ENCODE measurements at regions not wholly inside any gene's neighbourhood (a gene's known extent, or its start where the extent isn't known, plus 50 kb on each side); places are given as distances from the start of the nearest gene placed in this dataset.
"Not testable (repeated sequence)": the region's sequence is repeated elsewhere in the genome, so short reads cannot be mapped to it uniquely, and the experiment has no call there.

DNA sequence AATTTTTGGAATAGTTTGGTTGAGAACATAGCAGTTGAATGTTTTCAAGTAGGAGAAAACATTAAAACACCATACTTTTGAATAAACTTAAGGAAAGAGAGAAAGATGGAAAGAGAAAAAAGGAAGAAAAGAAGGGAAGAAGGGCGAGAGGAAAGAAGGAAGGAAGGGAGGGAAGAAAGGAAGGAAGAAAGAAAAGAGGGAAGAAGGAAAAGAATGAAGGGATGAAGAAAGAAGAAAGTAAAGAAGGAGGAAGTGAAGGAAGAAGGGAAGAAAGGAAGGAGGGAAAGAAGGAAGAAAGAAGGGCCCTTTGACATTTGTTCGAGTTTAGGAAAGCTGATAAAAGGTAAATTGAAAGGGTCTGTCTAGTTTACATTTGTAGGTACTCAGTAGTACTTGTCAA, 482.7 kb downstream of the SIPA1L2 start:
- no peak for DNase-seq

DNA sequence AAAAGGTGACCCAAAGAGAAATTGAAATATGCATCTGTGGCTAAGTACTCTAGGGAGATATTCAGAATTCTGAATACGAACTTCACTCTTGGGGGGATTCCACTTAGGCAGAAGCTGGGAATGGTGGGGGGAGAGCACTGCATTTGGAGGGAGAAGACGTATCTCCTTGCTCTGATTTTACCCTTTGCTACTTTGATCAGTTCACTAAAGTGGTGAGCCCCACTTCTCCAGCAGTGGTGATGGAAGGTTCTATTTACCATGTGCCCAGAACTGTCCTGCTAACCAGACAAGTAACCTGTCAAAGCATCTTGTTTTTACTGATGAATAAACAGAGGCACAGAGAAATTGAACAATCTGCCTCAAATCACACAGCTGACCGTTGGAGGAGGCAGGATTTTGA, 483.4 kb downstream of the SIPA1L2 start:
- DNase-seq, result no peak

DNA sequence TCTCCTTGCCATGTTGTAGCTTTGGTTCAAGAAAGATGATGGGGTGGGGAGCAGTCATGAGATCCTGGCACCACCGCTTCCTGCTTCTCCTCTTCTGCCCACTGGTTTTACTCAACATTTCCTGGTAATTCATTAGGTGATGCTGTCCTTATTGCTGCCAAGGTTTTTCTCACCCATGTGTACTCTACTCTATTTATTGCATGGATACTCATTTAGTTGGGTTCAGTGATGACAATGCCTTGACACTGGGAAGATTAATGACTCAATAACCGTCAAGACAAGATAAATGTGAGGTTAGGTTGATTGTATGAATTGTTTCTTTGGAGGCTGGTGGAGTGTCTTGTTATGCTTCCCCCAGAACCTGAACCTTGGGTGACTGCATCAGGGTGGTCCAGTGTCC, 484.2 kb downstream of the SIPA1L2 start:
- DNase-seq, result no peak

- no peak for DNase-seq
Observed at GRCh38 chr1:232144696-232145230, 485.2 kb downstream of the SIPA1L2 start.

GRCh38 chr1:232143315-232143886, 486.5 kb downstream of the SIPA1L2 start:
- no peak for DNase-seq

DNA sequence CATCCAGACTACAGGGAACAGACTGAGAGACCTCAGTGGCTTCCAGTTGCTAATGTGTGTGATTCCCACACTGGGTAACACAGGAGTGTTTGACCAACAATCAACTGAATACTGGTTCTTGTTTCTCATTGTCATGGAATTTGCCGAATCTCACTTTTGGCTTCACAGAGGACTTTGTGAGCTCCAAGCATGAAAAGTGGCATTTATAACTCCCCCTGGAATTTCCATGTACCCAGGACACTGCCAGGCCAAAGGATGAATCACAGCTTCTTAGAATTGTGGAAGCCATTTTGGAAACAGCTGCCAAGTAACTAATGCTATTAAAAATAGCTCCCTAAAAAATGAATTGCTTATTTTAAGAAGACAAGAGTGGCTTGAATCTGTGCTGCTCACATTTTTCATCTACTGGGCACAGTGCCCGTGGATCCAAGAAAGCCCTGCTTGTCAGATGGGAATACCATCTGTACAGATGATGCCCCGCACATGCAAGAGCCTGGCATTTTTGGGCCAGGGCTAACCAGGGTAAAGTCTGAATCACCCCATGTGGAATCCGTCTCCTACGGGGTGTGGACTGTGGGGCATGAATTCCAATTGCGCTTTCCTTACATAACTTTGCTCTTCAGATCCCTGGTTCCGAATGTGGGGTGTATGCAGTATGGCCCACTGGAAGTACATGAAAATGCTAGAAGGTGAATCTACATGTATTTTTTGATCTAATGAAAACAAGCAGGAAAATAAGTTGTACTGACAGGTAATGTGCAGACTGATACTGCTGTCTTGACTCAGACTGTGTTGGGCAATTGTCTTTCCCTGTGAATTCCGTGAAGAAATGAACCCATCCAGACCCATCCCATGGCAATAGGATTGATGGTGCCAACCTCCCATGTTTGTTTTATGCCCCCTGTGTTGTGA, 487.3 kb downstream of the SIPA1L2 start:
- DNase-seq, result peak; percentile 96

DNA sequence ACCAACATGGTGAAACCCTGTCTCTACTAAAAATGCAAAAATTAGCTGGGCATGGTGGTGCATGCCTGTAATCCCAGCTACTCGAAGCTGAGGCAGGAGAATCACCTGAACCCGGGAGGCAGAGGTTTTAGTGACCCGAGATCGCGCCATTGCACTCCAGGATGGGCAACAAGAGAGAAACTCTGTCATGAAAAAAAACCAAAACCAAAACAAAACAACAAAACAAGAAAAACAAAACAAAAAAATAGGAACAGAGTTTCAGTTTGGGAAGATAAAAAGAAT, 488.8 kb downstream of the SIPA1L2 start:
- DNase-seq, result not testable (repeated sequence)

DNA sequence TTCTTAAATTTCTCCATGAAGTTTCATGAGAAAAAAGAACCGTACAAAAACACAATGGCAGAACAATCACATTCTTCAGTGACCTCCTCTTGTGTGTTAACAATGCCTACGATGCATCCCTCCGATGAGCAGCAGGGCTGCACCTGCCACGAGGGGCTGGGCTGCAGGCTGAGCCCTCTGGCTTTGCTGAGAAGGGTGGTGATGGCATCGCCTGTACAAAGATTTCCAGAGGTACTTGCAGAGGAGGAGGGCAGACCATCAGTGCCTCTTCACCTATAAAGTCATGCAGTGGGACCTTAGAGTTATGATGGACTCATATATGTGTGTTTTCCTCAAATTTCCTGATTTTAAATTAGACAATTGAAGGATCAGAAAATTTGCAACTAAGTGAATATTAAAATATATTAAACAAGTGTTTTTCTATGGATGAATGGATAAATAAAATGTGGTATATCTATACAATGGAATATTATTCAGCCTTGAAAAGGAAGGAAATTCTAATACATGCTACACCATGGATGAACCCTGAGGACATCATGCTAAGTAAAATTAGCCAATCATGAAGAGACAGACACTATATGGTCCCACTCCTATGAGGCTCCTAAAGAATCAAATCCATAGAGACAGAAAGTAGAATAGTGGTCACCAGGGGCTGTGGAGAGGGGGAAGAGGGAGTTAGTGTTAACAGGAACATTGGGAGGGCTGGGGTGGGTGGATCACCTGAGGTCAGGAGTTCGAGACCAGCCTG, 489.3 kb downstream of the SIPA1L2 start:
- DNase-seq, result no peak

DNA sequence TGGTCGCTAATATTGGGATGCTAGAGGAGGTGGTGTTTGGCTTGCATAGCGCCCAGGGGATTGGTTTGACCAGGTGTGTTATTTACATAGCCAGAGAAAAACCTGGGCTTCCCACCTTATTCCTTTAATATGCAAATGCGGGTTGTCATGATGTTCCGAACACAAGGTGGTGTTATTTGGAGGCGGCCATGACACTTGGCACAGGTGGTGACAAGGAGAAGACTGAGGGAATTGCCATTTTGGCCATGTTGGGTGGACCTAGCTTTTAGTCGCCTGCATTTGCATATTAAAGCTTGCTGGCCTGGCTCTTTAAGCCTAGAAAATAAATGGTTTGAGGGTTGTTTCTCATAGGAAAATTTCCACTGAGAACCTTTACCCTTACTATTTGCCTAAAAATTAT, 490.5 kb downstream of the SIPA1L2 start:
- no peak for DNase-seq

GRCh38 chr1:232138044-232138443, 491.9 kb downstream of the SIPA1L2 start:
- DNase-seq, result no peak

GRCh38 chr1:232137066-232137465, 492.9 kb downstream of the SIPA1L2 start:
- no peak for DNase-seq

DNA sequence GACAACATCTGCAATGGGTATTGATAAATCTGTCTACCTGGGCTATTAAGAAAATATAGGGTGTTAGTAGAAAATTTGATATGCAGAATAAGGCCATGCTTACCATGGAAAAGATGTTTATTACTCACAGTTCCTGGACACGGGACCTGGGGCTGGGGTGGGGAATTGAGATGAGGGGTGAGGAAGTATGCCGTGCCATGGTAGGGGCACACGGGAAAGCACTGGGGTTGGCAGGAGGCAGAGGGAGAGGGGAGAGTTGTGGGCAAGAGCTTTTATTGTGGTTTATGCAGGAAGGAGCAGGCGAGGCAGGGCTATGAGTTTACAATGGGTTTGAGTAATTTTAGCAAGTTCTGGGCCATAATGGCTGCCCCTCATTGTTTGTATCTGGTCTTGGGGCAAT, 493.8 kb downstream of the SIPA1L2 start:
- DNase-seq, result no peak

GRCh38 chr1:232134365-232134764, 495.6 kb downstream of the SIPA1L2 start:
- DNase-seq, result no peak

GRCh38 chr1:232132572-232132971, 497.4 kb downstream of the SIPA1L2 start:
- DNase-seq, result no peak

DNA sequence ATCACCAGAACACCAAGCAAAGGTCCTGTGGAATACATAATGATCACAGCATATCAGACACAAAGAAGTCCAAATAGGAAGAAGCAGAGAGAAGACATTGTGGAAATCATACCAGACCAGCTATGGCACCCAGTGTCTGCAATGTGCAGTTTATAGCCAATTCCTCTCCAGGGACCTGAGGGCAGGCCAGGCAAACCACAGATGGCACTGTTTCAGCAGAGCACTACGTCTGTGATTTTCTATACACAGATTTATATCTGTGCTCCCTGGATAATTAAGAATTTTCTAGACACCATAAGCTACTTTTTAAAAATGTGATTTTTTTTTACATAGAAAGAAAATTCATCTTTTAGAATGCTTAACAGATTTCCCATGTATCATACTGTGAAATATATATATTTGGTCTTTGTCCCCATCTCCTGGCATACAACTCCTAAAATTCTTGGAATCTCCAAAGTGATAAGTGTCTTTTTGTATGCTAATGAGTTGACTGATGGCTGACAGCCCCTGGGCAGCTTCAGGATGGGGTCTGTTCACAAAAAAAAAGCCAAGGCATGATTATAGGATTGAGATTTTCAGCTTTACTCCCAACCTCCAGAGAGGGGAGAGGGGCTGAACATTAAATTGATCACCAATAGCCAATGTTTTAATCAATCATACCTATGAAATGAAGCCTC, 498.1 kb downstream of the SIPA1L2 start:
- no peak for DNase-seq

DNA sequence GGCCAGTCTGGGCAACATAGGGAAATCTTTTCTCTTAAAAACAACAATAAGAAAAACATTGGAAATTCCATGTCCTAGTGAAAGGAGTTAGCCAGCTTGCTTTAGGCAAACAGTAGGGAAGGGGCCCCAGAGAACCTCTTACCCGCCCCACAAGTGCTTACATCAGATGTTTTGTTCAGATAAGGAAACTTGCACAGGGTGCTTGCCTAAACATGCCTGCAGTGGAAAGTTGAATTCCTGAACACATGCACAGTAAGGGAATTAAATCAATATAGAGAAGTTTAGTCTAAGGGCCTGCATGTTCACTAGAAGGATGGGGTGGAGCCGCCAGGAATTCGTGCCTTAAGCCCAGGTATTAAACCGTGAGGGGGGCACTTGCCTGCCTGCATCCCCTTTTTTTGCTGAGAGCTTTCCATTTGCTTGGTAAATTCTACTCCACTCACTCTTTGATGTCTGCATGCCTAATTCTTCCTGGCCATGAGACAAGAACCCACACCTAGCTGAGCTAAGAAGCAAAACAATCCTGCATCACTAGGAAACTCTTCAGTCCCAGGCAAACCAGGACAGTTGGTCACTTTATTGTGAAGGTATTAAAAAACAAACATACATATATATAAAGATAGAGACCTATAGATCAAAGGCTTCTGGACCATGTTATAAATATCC, 499.0 kb downstream of the SIPA1L2 start:
- DNase-seq, result no peak

DNA sequence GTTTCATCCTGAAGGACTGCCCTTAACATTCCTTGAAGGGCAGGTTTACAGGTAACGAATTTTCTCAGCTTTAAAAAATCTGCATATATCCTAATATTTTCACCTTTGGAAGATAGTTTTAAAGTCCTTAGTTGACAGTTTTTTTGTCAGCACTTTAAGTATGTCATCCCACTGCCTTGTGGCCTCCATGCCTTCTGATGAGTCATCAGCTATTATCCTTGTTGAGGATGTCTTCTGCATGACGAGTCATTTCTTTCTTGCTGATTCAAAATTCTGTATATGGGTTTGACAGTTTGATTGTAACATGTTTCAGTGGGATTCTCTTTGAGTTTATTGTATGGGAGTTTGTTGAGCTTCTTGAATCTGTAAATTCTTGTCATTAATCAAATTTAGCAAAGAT, 500.6 kb downstream of the DISC1 start:
- DNase-seq, result peak; percentile 91

DNA sequence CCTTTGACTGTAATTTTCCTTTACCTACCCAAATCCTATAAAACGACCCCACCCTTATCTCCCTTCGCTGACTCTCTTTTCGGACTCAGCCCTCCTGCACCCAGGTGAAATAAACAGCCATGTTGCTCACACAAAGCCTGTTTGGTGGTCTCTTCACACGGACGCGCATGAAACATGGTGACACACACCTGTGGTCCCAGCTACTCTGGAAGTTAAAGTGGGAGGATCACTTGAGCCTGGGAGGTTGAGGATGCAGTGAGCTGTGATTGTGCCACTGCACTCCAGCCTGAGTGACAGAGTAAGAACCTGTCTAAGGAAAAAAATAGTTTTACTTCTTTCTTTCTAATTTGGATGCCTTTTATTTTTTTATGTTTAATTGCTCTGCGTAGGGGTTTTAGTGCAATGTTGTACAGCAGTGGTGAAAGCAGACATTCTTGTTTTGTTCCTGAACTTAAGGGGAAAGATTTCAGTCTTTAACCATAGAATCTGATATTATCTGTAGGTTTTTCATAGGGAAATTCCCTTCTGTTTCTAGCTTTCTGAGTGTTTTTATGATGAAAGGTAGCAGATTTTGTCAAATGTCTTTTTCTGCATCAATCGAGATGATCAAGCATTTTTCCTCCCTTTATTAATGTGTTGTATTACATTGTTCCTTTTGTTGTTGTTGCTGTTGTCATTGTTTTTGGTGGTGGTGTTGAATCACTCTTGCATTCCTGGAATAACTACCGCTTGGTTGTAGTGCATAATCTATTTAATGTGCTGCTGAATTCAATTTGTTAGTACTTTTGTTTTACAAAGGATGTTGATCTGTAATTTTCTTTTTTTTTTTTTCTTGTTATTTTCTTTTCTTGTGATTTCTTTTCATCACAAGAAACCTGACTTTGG, 497.4 kb downstream of the DISC1 start:
- peak; percentile 53 for DNase-seq

- DNase-seq, result not testable (repeated sequence)
Observed at GRCh38 chr1:232117903-232118302, 491.3 kb downstream of the DISC1 start.

DNA sequence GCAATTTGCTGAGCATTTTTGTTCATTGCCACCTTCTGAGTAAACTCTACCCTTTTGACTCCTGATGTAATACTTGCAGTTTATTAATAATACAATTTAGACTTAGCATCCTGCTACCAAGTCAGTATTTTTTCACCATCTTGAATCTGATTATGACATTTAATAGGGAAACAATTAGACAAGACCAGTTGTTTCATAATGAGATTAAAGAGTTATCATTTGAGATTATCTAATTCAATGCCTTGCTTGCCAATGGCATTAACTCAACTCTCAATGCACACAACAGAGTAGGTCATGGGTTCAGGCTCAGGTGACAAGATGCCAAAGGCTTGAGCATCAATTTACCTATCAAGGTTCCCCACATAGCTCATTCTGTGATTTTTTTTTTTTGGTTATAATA, 488.4 kb downstream of the DISC1 start:
- no peak for DNase-seq

DNA sequence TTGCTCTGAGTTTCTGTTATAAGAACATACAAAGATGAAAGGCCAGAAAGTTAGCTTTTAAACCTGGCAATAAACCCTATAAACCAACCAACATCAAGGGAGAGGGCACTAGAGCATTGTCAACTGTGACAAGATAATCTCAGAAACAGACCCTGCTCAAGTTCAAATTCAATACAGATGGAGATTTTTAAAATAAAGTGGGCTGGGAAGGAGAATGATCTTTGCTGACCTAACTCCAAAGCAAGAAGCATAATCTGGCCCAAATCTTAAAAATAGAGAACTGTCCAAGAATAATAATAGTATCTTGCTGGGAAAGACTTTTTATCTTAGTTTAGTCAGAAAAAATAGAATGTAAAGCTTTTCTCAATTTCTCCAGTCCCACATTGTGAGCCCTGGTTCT, 485.5 kb downstream of the DISC1 start:
- DNase-seq, result no peak

DNA sequence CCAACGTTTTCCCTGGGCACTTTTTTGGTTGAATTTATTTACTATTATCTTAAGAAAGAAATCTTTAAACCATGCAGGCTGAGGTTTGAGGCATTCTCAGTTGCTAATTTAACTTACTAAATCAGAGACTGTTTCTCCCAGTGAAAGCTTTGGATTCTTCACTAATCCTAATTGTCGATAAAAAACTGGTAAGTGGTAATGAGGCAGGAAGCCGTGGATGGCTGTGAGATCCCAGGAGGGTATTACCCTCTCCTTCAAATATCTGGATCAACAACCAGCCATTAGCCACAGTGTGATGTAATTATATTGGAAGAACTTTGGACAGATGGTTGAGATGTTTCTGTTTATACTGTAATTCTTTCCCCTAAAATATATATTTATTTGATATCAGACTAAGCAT, 485.0 kb downstream of the DISC1 start:
- no peak for DNase-seq

All from EL (cell line).